H9 (cell line): ENCODE measurements at regions not wholly inside any gene's neighbourhood (a gene's known extent, or its start where the extent isn't known, plus 50 kb on each side); places are given as distances from the start of the nearest gene placed in this dataset.

Experiments used
- DNase-seq: peaks from one replicate; pipeline ENCODE4 v3.0.0-alpha.2; 2017
- H2AFZ ChIP-seq: one replicate; pipeline ENCODE4 v1.6.1; 2013; ENCODE audit warnings: mild to moderate bottlenecking, low read length, control low read depth, moderate library complexity
- H2AK5ac ChIP-seq: 2 replicates; pipeline ENCODE4 v1.6.1; 2013; ENCODE audit warnings: low read length, control low read depth, mixed read lengths; ENCODE audit not compliant: insufficient read length
- H2BK120ac ChIP-seq: one replicate; pipeline ENCODE4 v1.6.1; 2013; ENCODE audit warnings: low read depth, mild to moderate bottlenecking, low read length, control low read depth, inconsistent platforms; ENCODE audit not compliant: poor library complexity, severe bottlenecking
- H2BK12ac ChIP-seq: 2 replicates; pipeline ENCODE4 v1.6.1; 2013; ENCODE audit warnings: low read length, control low read depth, mixed read lengths, low read depth; ENCODE audit not compliant: insufficient read length
- H2BK15ac ChIP-seq: 2 replicates; pipeline ENCODE4 v1.6.1; 2013; ENCODE audit warnings: low read depth, low read length, control low read depth
- H2BK20ac ChIP-seq: one replicate; pipeline ENCODE4 v1.6.1; 2013; ENCODE audit warnings: low read depth, mild to moderate bottlenecking, low read length, control low read depth, inconsistent platforms; ENCODE audit not compliant: poor library complexity, severe bottlenecking
- H2BK5ac ChIP-seq: 2 replicates; pipeline ENCODE4 v1.6.1; 2013; ENCODE audit warnings: low read length, control low read depth, mixed read lengths; ENCODE audit not compliant: insufficient read length
- H3K14ac ChIP-seq: 2 replicates; pipeline ENCODE4 v1.6.1; 2013; ENCODE audit warnings: low read length, control low read depth; ENCODE audit not compliant: insufficient read depth
- H3K18ac ChIP-seq: 2 replicates; pipeline ENCODE4 v1.6.1; 2013; ENCODE audit warnings: low read depth, mild to moderate bottlenecking, mixed read lengths, low read length, control low read depth; ENCODE audit not compliant: insufficient read length
- H3K23ac ChIP-seq: 2 replicates; pipeline ENCODE4 v1.6.1; 2013; ENCODE audit warnings: low read length, control low read depth, mixed read lengths, low read depth; ENCODE audit not compliant: insufficient read length
- H3K23me2 ChIP-seq: 2 replicates; pipeline ENCODE4 v1.6.1; 2013; ENCODE audit warnings: low read depth, mild to moderate bottlenecking, mixed read lengths, low read length, control low read depth; ENCODE audit not compliant: insufficient read length, poor library complexity, severe bottlenecking
- H3K27ac ChIP-seq: 2 replicates; pipeline ENCODE4 v1.5.1; 2013; ENCODE audit warnings: low read length, control low read depth, mixed read lengths, low read depth; ENCODE audit not compliant: insufficient read length
- H3K27me3 ChIP-seq: 2 replicates; pipeline ENCODE4 v1.6.1; 2013; ENCODE audit warnings: low read length, control low read depth, inconsistent platforms; ENCODE audit not compliant: insufficient read depth
- H3K4ac ChIP-seq: 2 replicates; pipeline ENCODE4 v1.6.1; 2013; ENCODE audit warnings: low read depth, mild to moderate bottlenecking, control low read depth, inconsistent platforms, low read length, moderate library complexity
- H3K4me1 ChIP-seq: 2 replicates; pipeline ENCODE4 v1.6.1; 2013; ENCODE audit warnings: low read length, control low read depth, inconsistent platforms; ENCODE audit not compliant: insufficient read depth
- H3K4me2 ChIP-seq: 2 replicates; pipeline ENCODE4 v1.6.1; 2013; ENCODE audit warnings: low read length, control low read depth, mixed read lengths; ENCODE audit not compliant: insufficient read length, insufficient read depth
- H3K56ac ChIP-seq: 2 replicates; pipeline ENCODE4 v1.6.1; 2013; ENCODE audit warnings: low read depth, mild to moderate bottlenecking, mixed read lengths, low read length, control low read depth; ENCODE audit not compliant: insufficient read length
- H3K79me1 ChIP-seq: 2 replicates; pipeline ENCODE4 v1.6.1; 2013; ENCODE audit warnings: low read depth, mild to moderate bottlenecking, moderate library complexity, low read length, control low read depth, inconsistent platforms; ENCODE audit not compliant: insufficient read depth, poor library complexity, severe bottlenecking
- H3K79me2 ChIP-seq: 2 replicates; pipeline ENCODE4 v1.6.1; 2013; ENCODE audit warnings: low read length, control low read depth, inconsistent platforms; ENCODE audit not compliant: insufficient read depth
- H3K9ac ChIP-seq: 2 replicates; pipeline ENCODE4 v1.6.1; 2013; ENCODE audit warnings: low read length, control low read depth, mixed read lengths; ENCODE audit not compliant: insufficient read length; ENCODE audit errors: extremely low read depth
- H3K9me3 ChIP-seq: one replicate; pipeline ENCODE4 v1.6.1; 2013; ENCODE audit warnings: low read depth, low read length, inconsistent platforms; ENCODE audit not compliant: control insufficient read depth
- H3T11ph ChIP-seq: one replicate; pipeline ENCODE4 v1.6.1; 2013; ENCODE audit warnings: mild to moderate bottlenecking, low read length, control low read depth, inconsistent platforms
- H4K20me1 ChIP-seq: one replicate; pipeline ENCODE4 v1.6.1; 2013; ENCODE audit not compliant: control insufficient read depth, insufficient read length, insufficient read depth
- H4K5ac ChIP-seq: 2 replicates; pipeline ENCODE4 v1.6.1; 2013; ENCODE audit warnings: low read depth, mild to moderate bottlenecking, mixed read lengths, low read length, control low read depth; ENCODE audit not compliant: insufficient read length
- H4K8ac ChIP-seq: replicated peaks from 2 replicates; pipeline ENCODE4 v1.6.1; 2013; ENCODE audit warnings: low read length, control low read depth, mixed read lengths, low read depth; ENCODE audit not compliant: insufficient read length
- H4K91ac ChIP-seq: 2 replicates; pipeline ENCODE4 v1.6.1; 2013; ENCODE audit warnings: low read depth, mild to moderate bottlenecking, moderate library complexity, mixed read lengths, low read length, control low read depth; ENCODE audit not compliant: insufficient read length
- H3K27ac Mint-ChIP-seq, 3 experiments: 2 replicates in 2 of 3; 3 replicates in 1 of 3; pipeline ENCODE4 v1.8.0; 2020 to 2021; ENCODE audit warnings: mixed read lengths in 3 of 3, mild to moderate bottlenecking in 1 of 3, moderate library complexity in 1 of 3
- H3K27me3 Mint-ChIP-seq: 2 replicates; pipeline ENCODE4 v1.8.0; 2021; ENCODE audit warnings: low read depth, mild to moderate bottlenecking, moderate library complexity, mixed read lengths
- H3K36me3 Mint-ChIP-seq, 3 experiments: 2 replicates in 2 of 3; 3 replicates in 1 of 3; pipeline ENCODE4 v1.8.0; 2020 to 2021; ENCODE audit warnings: low read depth in 3 of 3, mixed read lengths in 3 of 3; ENCODE audit not compliant: insufficient read depth in 1 of 3
- H3K4me1 Mint-ChIP-seq, 2 experiments: 2 replicates each; pipeline ENCODE4 v1.8.0; 2020; ENCODE audit warnings: mixed read lengths in 2 of 2
- H3K4me3 Mint-ChIP-seq, 2 experiments: 2 replicates in 1 of 2; 3 replicates in 1 of 2; pipeline ENCODE4 v1.8.0; 2020 to 2021; ENCODE audit warnings: mild to moderate bottlenecking in 2 of 2, mixed read lengths in 2 of 2, moderate library complexity in 1 of 2
- H3K9me3 Mint-ChIP-seq, 2 experiments: 2 replicates in 1 of 2; 3 replicates in 1 of 2; pipeline ENCODE4 v1.8.0; 2020; ENCODE audit warnings: mild to moderate bottlenecking in 2 of 2, mixed read lengths in 2 of 2, moderate library complexity in 1 of 2
- CTCF ChIP-seq: fragments of 200-600 bp; sonication (generic); conservative IDR thresholded peaks from 3 replicates; pipeline ENCODE4 v1.8.0; 2021; ENCODE audit warnings: antibody characterized with exemption, mild to moderate bottlenecking
- WGBS: extraction: QIAGEN DNeasy Blood & Tissue Kit; methylation state at CpG from one replicate; pipeline ENCODE4 v1.1.7; 2013; ENCODE audit warnings: missing lambda C conversion rate, low lambda C conversion rate, mixed read lengths; ENCODE audit not compliant: insufficient read length; ENCODE audit errors: extremely low coverage; 5-methylcytosine and 5-hydroxymethylcytosine counted together

- H2BK120ac ChIP-seq, result no peak overlapping the region
- H2AK5ac ChIP-seq, result no peak overlapping the region
- no peak overlapping the region for H3T11ph ChIP-seq
- no peaks in the 10 kb centered on the region for H3K79me2 ChIP-seq
- no peak overlapping the region for H3K56ac ChIP-seq
- no peaks in the 10 kb centered on the region for H3K9me3 Mint-ChIP-seq
- peaks cover 4 to 9% of the 10 kb centered on the region in 2 experiments; a peak in 2 of 4 replicates for H3K4me1 Mint-ChIP-seq
- H3K14ac ChIP-seq, result no peak overlapping the region
- no peaks in the 10 kb centered on the region for H3K23me2 ChIP-seq
- H3K4ac ChIP-seq, result no peak overlapping the region
- no peak overlapping the region for H3K9ac ChIP-seq
- H4K8ac ChIP-seq, result no peak overlapping the region
- WGBS, result no CpG with 5 or more reads among the region's 1 CpG
- H3K23ac ChIP-seq, result no peak overlapping the region
- no peaks in the 10 kb centered on the region; the same call in 1 of the 2 replicates for H3K4me1 ChIP-seq
- H3K36me3 Mint-ChIP-seq, result no peaks in the 10 kb centered on the region
- no peak overlapping the region for H3K4me3 Mint-ChIP-seq
- H3K18ac ChIP-seq, result no peak overlapping the region
- no peak overlapping the region for H4K5ac ChIP-seq
- no peak overlapping the region for H2BK5ac ChIP-seq
- TF ChIP-seq CTCF, result no peak
- no peaks in the 10 kb centered on the region for H3K79me1 ChIP-seq
- H3K27me3 ChIP-seq, result no peaks in the 10 kb centered on the region
- no peak overlapping the region for H2BK12ac ChIP-seq
- no peak overlapping the region for H2BK20ac ChIP-seq
- no peak overlapping the region for H2BK15ac ChIP-seq
- H3K27ac Mint-ChIP-seq, result peak overlapping the region in 1 of 3 experiments; percentile 72; a peak in 2 of 7 replicates
- no peak overlapping the region for H3K27ac ChIP-seq
- H3K27me3 Mint-ChIP-seq, result no peaks in the 10 kb centered on the region
- H4K20me1 ChIP-seq, result no peaks in the 10 kb centered on the region
- H3K4me2 ChIP-seq, result no peak overlapping the region
- no peak for DNase-seq
- no peak overlapping the region for H2AFZ ChIP-seq
- no peaks in the 10 kb centered on the region for H3K9me3 ChIP-seq
- H4K91ac ChIP-seq, result no peak overlapping the region
These were observed 538.6 kb downstream of the TUSC7 start for GRCh38 chr3:117248153-117248552.
